Adipocyte (in vitro differentiated cells): ENCODE measurements at regions not wholly inside any gene's neighbourhood (a gene's known extent, or its start where the extent isn't known, plus 50 kb on each side); places are given as distances from the start of the nearest gene placed in this dataset.

Source experiments
- DNase-seq: peaks from one replicate; pipeline ENCODE4 v3.0.0-alpha.2; 2015; ENCODE audit warnings: low read depth
- H3K27me3 ChIP-seq: replicated peaks from 2 replicates; pipeline ENCODE4 v1.7.0; 2013; ENCODE audit warnings: mild to moderate bottlenecking, low read length, moderate library complexity; ENCODE audit not compliant: control insufficient read depth, insufficient read depth
- H3K36me3 ChIP-seq: 2 replicates; pipeline ENCODE4 v1.7.0; 2013; ENCODE audit warnings: low read length, mild to moderate bottlenecking, moderate library complexity; ENCODE audit not compliant: control insufficient read depth, insufficient read depth, severe bottlenecking
- H3K4me1 ChIP-seq: 2 replicates; pipeline ENCODE4 v1.7.0; 2013; ENCODE audit warnings: mild to moderate bottlenecking, low read length, moderate library complexity; ENCODE audit not compliant: control insufficient read depth, insufficient read depth
- H3K4me3 ChIP-seq: 2 replicates; pipeline ENCODE4 v1.7.0; 2013; ENCODE audit warnings: mild to moderate bottlenecking, low read length, moderate library complexity
- H3K9ac ChIP-seq: 2 replicates; pipeline ENCODE4 v1.7.0; 2013; ENCODE audit warnings: mild to moderate bottlenecking, low read length, moderate library complexity
- H3K9me3 ChIP-seq: 2 replicates; pipeline ENCODE4 v1.7.0; 2013; ENCODE audit warnings: mild to moderate bottlenecking, low read length, moderate library complexity; ENCODE audit not compliant: control insufficient read depth

- H3K9ac ChIP-seq, result no peak overlapping the region
- H3K27me3 ChIP-seq, result no peaks in the 10 kb centered on the region
- no peak overlapping the region for H3K4me3 ChIP-seq
- peaks cover 7% of the 10 kb centered on the region for H3K9me3 ChIP-seq
- no peaks in the 10 kb centered on the region for H3K36me3 ChIP-seq
- DNase-seq, result no peak
- no peaks in the 10 kb centered on the region for H3K4me1 ChIP-seq
These were observed 136.0 kb upstream of the ZSWIM2 start for GRCh38 chr2:186984966-186985365.

DNA sequence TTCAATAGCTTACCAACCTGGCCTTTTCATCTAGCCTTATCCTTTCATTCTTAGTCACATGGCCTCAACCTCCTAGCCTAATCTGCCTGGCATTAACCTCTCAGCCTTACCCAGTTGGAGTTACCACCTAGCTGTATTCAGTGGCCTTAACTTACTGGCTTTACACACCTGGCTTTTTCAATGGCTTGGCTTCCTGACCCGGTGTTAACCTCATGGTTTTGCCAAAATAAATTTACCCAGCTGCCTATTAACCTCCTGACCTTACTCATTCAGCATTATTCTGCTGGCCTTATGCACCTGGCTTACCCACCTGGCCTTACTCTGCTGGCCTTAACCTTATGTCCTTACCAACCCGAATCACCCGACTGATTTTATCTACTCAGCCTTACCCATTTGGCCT lies 135.5 kb upstream of the ZSWIM2 start:
- H3K36me3 ChIP-seq, result no peaks in the 10 kb centered on the region
- peaks cover 2% of the 10 kb centered on the region for H3K9me3 ChIP-seq
- DNase-seq, result no peak

GRCh38 chr2:186980787-186981550 lies 132.0 kb upstream of the ZSWIM2 start:
- H3K27me3 ChIP-seq, result no peaks in the 10 kb centered on the region
- H3K9ac ChIP-seq, result no peak overlapping the region
- H3K9me3 ChIP-seq, result no peaks in the 10 kb centered on the region
- no peaks in the 10 kb centered on the region for H3K4me1 ChIP-seq
- H3K4me3 ChIP-seq, result no peak overlapping the region
- no peak for DNase-seq
- H3K36me3 ChIP-seq, result no peaks in the 10 kb centered on the region

More for the DNA sequence above, 135.5 kb upstream of the ZSWIM2 start:
- H3K9ac ChIP-seq, result no peak overlapping the region
- no peaks in the 10 kb centered on the region for H3K27me3 ChIP-seq
- H3K4me3 ChIP-seq, result no peak overlapping the region
- H3K4me1 ChIP-seq, result no peaks in the 10 kb centered on the region

DNA sequence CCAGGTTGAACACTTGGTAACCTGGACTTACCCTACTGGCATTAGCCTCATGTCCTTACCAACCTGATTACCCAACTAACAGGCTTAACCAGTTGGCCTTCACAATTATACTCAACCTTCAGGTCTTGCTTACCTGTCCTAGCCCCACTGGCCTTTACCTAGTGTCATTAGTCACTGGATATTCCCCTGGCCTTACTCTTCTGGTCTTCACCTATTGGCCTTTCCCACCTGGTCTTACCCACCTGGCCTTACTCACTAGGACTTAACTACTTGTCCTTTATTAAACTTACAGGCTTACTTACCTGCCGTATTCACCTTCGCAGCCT lies 131.1 kb upstream of the ZSWIM2 start:
- H3K4me3 ChIP-seq, result no peak overlapping the region
- H3K27me3 ChIP-seq, result no peaks in the 10 kb centered on the region
- H3K9me3 ChIP-seq, result no peaks in the 10 kb centered on the region
- DNase-seq, result no peak
- no peaks in the 10 kb centered on the region for H3K4me1 ChIP-seq
- no peak overlapping the region for H3K9ac ChIP-seq
- no peaks in the 10 kb centered on the region for H3K36me3 ChIP-seq

- H3K9me3 ChIP-seq, result no peaks in the 10 kb centered on the region
- no peak for DNase-seq
- no peak overlapping the region for H3K4me3 ChIP-seq
- no peak overlapping the region for H3K9ac ChIP-seq
- no peaks in the 10 kb centered on the region for H3K36me3 ChIP-seq
- H3K27me3 ChIP-seq, result no peaks in the 10 kb centered on the region
- H3K4me1 ChIP-seq, result no peaks in the 10 kb centered on the region
These were observed 130.6 kb upstream of the ZSWIM2 start for GRCh38 chr2:186979439-186980116.

GRCh38 chr2:186977433-186978045 lies 128.6 kb upstream of the ZSWIM2 start:
- H3K9ac ChIP-seq, result no peak overlapping the region
- DNase-seq, result no peak
- no peaks in the 10 kb centered on the region for H3K4me1 ChIP-seq
- H3K27me3 ChIP-seq, result no peaks in the 10 kb centered on the region
- H3K9me3 ChIP-seq, result no peaks in the 10 kb centered on the region
- H3K36me3 ChIP-seq, result no peaks in the 10 kb centered on the region
- no peak overlapping the region for H3K4me3 ChIP-seq

- no peaks in the 10 kb centered on the region for H3K4me1 ChIP-seq
- no peak for DNase-seq
- no peak overlapping the region for H3K9ac ChIP-seq
- H3K27me3 ChIP-seq, result no peaks in the 10 kb centered on the region
- no peak overlapping the region for H3K4me3 ChIP-seq
- H3K9me3 ChIP-seq, result no peaks in the 10 kb centered on the region
- no peaks in the 10 kb centered on the region for H3K36me3 ChIP-seq
These were observed 127.4 kb upstream of the ZSWIM2 start for GRCh38 chr2:186976329-186976728.

GRCh38 chr2:186972281-186972970 lies 123.5 kb upstream of the ZSWIM2 start:
- Histone ChIP-seq H3K36me3 (no peaks in the 10 kb centered on the region), H3K4me1 (no peaks in the 10 kb centered on the region), H3K27me3 (no peaks in the 10 kb centered on the region), H3K9me3 (no peaks in the 10 kb centered on the region), H3K9ac (no peak overlapping the region), H3K4me3 (no peak overlapping the region)
- no peak for DNase-seq

GRCh38 chr2:186968277-186968676 lies 119.3 kb upstream of the ZSWIM2 start:
- Histone ChIP-seq H3K9me3 (no peaks in the 10 kb centered on the region), H3K4me3 (no peak overlapping the region), H3K36me3 (no peaks in the 10 kb centered on the region), H3K4me1 (no peaks in the 10 kb centered on the region), H3K9ac (no peak overlapping the region), H3K27me3 (no peaks in the 10 kb centered on the region)
- DNase-seq, result no peak

GRCh38 chr2:186966015-186966414 lies 117.0 kb upstream of the ZSWIM2 start:
- Histone ChIP-seq H3K4me1 (no peaks in the 10 kb centered on the region), H3K4me3 (no peak overlapping the region), H3K9me3 (no peaks in the 10 kb centered on the region), H3K27me3 (no peaks in the 10 kb centered on the region), H3K9ac (no peak overlapping the region), H3K36me3 (no peaks in the 10 kb centered on the region)
- DNase-seq, result no peak

- Histone ChIP-seq H3K27me3 (no peaks in the 10 kb centered on the region), H3K9ac (no peak overlapping the region), H3K9me3 (no peaks in the 10 kb centered on the region), H3K4me3 (no peak overlapping the region), H3K36me3 (no peaks in the 10 kb centered on the region), H3K4me1 (no peaks in the 10 kb centered on the region)
- DNase-seq, result no peak
These were observed 113.2 kb upstream of the ZSWIM2 start for GRCh38 chr2:186962085-186962747.
